AG10803 (cell line): ENCODE measurements at regions not wholly inside any gene's neighbourhood (a gene's known extent, or its start where the extent isn't known, plus 50 kb on each side); places are given as distances from the start of the nearest gene placed in this dataset.

Experiments used
- DNase-seq: peaks from one replicate; pipeline ENCODE4 v3.0.0; 2010; ENCODE audit warnings: low read depth
- H3K4me3 ChIP-seq: 2 replicates; pipeline ENCODE4 v1.5.1; 2011; ENCODE audit warnings: mild to moderate bottlenecking, low read length, control low read depth
- CTCF ChIP-seq: conservative IDR thresholded peaks from 2 replicates; pipeline ENCODE4 v1.5.1; 2011; ENCODE audit warnings: mild to moderate bottlenecking, low read length, control low read depth, inconsistent platforms

GRCh38 chr6:98200084-98200483 lies 634.3 kb upstream of the POU3F2 start:
- H3K4me3 ChIP-seq, result no peak overlapping the region
- DNase-seq, result no peak
- no peak for TF ChIP-seq CTCF

- no peak for TF ChIP-seq CTCF
- no peak overlapping the region for H3K4me3 ChIP-seq
- no peak for DNase-seq
These were observed 631.1 kb upstream of the POU3F2 start for GRCh38 chr6:98203170-98203806.

- TF ChIP-seq CTCF, result no peak
- no peak for DNase-seq
- no peak overlapping the region for H3K4me3 ChIP-seq
These were observed 621.9 kb upstream of the POU3F2 start for GRCh38 chr6:98212468-98212867.

- H3K4me3 ChIP-seq, result no peak overlapping the region
- TF ChIP-seq CTCF, result no peak
- no peak for DNase-seq
These were observed 618.8 kb upstream of the POU3F2 start for GRCh38 chr6:98215531-98215930.

- no peak for TF ChIP-seq CTCF
- no peak for DNase-seq
- no peak overlapping the region for H3K4me3 ChIP-seq
These were observed 604.1 kb upstream of the POU3F2 start for GRCh38 chr6:98230250-98230649.

GRCh38 chr6:98239057-98239456 lies 595.3 kb upstream of the POU3F2 start:
- H3K4me3 ChIP-seq, result no peak overlapping the region
- no peak for DNase-seq
- no peak for TF ChIP-seq CTCF

- TF ChIP-seq CTCF, result no peak
- no peak for DNase-seq
- H3K4me3 ChIP-seq, result no peak overlapping the region
These were observed 592.7 kb upstream of the POU3F2 start for GRCh38 chr6:98241630-98242029.
